HG02943 (cell line): ENCODE measurements at regions not wholly inside any gene's neighbourhood (a gene's known extent, or its start where the extent isn't known, plus 50 kb on each side); places are given as distances from the start of the nearest gene placed in this dataset.
"Not testable (repeated sequence)": the region's sequence is repeated elsewhere in the genome, so short reads cannot be mapped to it uniquely, and the experiment has no call there.

Source experiments
- ATAC-seq: cut with Tn5 transposase; IDR thresholded peaks from one replicate; pipeline ENCODE4 v1.9.1; 2021; ENCODE audit warnings: mild to moderate bottlenecking, low read depth, moderate library complexity; ENCODE audit not compliant: unreplicated experiment

GRCh38 chr3:43236008-43236407 lies 50.3 kb upstream of the SNRK start:
- ATAC-seq, result no peak

GRCh38 chr3:43233062-43233461 lies 53.3 kb upstream of the SNRK start:
- ATAC-seq, result no peak

DNA sequence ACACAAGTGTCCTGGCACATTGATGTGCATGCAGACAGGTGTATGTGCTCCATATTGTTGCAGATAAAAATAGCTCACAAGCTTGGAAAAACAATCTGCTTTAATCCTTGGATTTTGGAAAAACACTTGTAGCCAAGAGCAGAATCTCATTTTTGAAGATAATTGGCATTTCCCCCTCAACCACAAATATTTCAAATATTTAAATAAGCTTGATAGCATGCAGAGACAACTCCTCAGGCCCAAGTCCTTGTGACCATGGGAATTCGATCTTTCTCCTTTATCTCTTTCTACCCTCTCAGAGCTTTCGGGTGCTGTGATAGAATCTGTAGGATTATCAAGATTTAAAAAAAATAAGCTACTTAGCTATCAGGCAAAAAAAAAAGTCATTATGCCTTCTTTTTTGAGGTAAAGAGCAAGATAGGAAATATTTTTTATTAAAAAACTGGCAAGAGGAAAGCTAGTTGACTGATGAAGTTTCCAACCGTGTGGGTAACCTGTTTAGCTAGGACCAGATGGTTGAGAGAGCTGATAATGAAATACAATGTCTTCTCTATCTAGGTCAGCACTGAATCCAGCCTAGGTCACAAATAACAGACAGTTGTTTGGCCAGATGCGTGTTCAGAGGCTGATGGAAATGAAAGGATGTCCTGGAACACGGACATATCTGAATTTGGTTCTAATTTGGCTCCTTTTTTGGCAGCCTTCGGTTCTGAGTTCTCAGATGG lies 54.9 kb upstream of the SNRK start:
- ATAC-seq, result no peak

DNA sequence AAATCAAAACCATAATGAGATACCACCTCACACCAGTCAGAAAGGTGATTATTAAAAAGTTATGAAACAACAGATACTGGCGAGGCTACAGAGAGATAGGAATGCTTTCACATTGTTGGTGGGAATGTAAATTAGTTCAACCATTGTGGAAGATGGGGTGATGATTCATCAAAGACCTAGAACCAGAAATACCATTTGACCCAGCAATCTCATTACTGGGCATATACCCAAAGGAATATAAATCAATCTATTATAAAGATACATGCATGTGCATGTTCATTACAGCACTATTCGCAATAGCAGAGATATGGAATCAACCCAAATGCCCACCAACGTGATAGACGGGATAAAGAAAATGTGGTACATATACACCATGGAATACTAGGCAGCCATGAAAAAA lies 56.5 kb upstream of the SNRK start:
- not testable (repeated sequence) for ATAC-seq

DNA sequence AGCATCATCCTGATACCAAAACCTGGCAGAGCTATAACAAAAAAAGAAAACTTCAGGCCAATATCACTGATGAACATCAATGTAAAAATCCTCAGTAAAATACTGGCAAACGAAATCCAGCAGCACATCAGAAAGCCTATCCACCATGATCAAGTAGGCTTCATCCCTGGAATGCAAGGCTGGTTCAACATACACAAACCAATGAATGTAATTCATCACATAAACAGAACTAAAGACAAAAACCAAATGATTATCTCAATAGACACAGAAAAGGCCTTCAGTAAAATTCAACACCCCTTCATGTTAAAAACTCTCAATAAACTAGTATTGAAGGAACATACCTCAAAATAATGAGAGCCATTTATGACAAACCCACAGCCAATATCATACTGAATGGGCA lies 58.7 kb upstream of the SNRK start:
- not testable (repeated sequence) for ATAC-seq

GRCh38 chr3:43224405-43225073 lies 61.8 kb upstream of the SNRK start:
- no peak for ATAC-seq

DNA sequence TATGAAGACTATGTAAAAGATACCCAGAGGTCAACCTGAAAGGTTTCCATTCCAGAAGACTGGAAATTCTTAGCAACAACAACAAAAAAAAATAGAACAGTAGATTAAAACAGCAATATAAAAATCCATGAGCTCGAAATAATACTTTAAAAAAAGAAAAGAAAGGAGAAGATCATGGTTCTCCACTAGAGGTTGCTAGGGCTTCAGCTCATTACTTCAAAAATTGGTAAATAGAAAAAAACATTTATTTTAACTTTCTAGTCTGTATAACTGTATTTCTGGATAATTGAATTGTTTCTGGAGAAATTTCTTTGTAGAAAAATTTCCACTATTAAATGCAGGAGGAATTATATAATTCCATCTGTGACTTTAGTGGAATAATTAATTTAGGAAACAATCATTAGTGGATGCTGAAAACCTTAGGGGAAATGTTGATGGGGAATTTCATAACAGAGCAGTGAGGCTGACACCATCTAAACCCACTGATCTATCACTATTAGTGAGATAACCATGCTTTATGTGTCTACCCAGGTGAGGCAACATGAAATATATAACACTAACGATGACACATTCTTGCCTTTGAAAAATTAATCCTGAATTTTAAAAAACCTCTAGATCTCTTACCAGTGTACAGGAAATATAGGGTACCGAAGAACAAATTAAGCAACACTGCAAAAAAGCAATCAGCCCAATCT lies 62.5 kb upstream of the SNRK start:
- ATAC-seq, result no peak

DNA sequence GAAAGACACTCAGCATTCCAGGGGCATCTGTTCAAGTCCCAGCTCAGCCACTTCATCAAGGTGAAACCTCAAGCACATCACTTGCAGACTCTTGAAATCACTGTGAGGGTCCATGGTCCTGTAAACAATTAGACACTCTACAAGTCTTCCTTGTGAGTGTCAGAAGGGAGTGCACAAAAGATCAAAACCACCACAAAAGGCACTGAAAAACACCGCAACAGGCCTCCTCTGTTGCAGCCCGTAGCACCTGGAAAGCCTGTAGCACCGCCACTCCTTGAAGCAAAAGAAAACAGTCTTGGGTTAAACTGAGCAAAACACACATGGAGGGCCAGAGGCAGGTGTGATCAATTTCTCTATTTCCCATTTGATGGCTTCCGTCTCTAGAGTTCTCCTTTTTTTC lies 63.8 kb upstream of the SNRK start:
- ATAC-seq, result no peak

DNA sequence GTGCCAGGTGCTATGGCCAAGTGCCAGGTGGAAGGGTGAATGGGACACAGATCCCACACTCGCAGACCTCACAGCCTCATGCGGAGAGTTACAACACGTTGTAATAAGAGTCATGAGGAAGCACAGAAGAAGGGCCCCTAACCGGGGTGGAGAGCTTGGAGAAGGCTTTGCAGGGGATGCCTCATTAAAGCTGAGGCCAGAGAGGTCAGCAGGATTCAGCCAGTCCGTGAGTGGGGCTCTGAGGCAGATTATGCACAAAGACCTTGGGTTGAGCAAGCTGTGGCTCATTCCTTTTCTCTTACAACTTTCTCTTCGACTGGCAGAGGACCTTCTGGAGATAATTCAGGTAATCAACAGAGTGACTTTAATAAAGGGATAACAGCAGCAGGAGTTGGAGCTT lies 65.3 kb upstream of the SNRK start:
- ATAC-seq, result no peak

- no peak for ATAC-seq
These were observed 66.7 kb upstream of the SNRK start for GRCh38 chr3:43219616-43220015.

DNA sequence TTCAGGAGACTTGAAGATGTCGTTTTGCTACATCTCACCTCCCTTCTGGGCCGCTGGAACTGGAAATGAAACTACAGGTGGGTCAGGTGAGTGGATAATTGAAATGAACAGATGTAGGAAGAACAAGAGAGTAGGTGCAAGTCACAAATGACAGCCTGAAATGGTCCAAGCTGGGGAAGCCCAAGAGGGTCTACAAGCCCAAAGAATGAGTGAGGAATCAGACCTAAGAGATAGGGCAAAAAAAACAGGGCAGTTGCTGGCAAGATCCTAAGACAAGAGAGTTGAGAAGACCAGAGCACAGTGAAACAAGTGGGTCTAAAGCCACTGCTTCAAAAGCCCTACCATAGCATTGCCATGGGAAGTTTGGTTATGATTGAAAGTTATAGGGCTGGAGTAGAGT lies 67.4 kb upstream of the SNRK start:
- no peak for ATAC-seq

GRCh38 chr3:43218156-43218555 lies 68.2 kb upstream of the SNRK start:
- ATAC-seq, result no peak

- ATAC-seq, result no peak
These were observed 68.7 kb upstream of the SNRK start for GRCh38 chr3:43217633-43218032.

GRCh38 chr3:43217206-43217605 lies 69.1 kb upstream of the SNRK start:
- ATAC-seq, result no peak

DNA sequence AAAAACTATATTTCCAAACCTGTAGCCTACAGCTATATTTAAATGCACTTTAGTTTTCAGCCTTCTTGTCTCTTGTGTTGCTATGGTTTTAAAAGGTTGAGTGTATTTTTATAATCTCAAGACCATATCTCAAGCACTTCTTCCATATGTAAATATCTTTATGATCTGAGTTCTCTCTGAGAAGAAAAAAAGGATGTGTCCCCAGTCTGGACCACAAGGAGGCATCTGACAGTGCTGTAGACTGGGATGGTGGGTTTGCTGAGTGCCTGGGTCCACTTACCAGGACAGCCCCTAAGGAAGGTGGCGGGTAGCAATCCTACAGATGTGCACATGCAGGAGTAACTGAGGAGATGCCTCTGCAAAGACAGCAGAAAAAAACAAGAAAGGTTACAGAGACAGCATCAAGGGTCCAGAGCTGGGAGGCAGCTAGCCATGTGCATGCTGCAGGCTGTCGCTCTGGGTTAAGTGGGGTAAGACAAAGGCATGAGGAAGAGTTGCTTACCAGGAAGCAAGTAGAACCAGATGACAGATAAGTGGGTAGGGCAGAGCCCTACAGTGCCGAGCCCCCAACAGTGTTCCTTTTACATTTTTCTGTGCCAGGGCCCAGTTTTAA lies 70.6 kb upstream of the SNRK start:
- ATAC-seq, result no peak

- ATAC-seq, result no peak
These were observed 71.2 kb upstream of the SNRK start for GRCh38 chr3:43215138-43215537.

DNA sequence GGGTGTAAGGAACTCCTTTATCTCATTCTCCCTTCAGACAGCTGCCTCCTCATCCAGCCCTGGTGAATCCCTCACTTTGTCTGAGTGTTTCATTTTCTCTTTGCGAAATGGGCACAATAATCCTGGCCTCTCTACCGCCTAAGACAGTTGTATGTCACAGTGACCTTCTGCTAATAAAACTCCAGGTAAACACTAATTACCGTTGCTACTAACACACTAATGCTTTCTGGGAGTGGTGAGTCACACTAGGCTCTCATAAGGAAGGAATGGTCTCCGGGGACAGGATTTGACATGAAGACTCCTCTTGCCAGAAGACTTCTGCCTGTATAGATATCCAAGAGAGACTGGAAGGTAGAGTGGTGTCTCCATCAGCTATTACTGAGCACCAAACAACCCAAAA lies 71.7 kb upstream of the SNRK start:
- no peak for ATAC-seq

DNA sequence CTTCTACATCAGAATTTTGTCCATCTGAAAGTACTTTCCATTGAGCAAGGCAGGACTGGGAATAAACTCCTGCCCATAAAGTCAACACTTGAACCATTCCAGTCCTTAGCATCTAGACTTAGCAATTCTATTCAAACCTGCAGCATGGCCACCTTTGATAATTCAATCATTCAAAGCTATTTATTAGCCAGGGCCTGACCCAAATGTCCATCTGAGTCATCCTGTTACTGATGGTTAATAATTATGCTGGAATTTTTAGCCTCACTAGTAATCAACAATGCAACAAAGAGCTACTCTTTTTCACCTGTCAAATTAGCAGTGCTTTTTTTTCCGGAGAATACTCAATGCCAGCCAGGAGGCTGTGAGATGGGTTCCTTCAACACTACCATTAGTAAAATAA lies 72.7 kb upstream of the SNRK start:
- ATAC-seq, result peak; percentile 58

DNA sequence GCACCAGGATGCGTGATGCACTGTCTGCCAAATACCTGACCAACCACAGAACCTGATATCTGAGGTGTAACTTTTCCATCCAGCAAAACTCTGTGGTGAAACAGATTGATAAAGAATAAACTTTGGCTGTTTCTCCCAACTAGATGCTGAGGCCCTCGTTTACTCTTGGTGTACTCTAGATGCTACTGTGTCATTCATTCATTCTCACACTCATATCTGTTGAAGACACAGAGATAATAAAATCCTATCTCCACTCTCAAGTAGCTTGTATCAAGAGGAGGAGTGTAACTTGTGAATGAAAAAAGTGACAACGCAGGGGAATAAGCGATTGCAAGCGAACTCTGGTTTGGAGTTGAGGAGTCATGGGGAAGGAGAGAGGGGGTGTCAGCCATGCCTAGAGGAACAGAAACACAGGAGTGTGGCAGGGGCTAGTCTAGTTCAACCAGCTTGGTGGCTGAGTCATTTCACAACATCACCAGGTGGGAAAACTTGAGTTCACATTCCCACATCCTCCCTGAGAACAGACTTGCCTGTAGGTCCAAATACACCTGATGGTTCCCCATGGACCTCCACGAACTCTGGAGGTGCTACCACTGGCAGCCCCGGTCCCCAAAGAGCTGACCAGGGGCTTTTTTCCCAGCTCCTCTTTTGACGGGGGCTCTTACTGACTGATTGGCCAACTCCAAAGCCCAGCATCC lies 73.3 kb upstream of the SNRK start:
- peak; percentile 35 for ATAC-seq

- no peak for ATAC-seq
These were observed 74.7 kb upstream of the SNRK start for GRCh38 chr3:43211681-43212080.
